GM19240 (cell line): ENCODE measurements at regions not wholly inside any gene's neighbourhood (a gene's known extent, or its start where the extent isn't known, plus 50 kb on each side); places are given as distances from the start of the nearest gene placed in this dataset.
"Not testable (repeated sequence)": the region's sequence is repeated elsewhere in the genome, so short reads cannot be mapped to it uniquely, and the experiment has no call there.

Experiments used
- DNase-seq: peaks from one replicate; pipeline ENCODE4 v3.0.0; 2011; ENCODE audit warnings: low spot score; ENCODE audit not compliant: insufficient read length

DNA sequence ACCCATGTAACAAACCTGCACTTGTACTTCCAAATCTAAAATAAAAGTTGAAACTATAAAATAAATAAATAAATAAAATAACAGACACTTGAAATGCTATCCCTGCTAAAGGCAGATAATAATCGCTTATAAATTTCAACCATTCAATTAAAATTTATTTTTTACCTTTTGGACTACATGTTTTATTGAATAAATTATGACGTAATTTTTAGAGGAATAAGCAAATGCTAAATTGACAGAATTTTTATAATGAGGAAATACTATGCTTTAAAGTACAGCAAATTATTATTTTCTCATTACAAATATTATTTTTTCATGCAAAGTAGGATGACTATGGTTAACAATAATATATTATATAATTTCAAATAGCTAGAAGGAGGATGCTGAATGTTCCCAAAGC lies 658.6 kb upstream of the LMO3 start:
- DNase-seq: no peak

DNA sequence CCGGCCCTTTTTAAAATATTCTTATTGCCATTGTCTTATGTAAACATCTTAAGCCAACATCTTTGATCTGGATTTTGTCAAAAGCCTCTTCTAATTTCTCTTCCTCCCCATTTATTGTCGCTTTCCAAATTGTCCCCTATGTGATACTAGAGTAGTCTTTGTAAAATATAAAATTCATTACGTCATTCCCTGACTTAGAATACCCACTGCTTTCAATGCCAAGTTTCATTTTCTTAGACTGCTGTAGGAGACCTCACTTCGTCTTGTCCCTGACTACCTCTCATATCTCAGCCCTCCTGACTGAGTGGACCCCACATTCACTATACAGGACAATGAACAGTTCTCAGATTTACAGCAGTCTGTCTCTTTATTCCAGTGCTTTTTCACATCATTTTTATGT lies 633.9 kb upstream of the LMO3 start:
- no peak for DNase-seq

GRCh38 chr12:17235996-17236395 lies 630.0 kb upstream of the LMO3 start:
- DNase-seq: no peak

DNA sequence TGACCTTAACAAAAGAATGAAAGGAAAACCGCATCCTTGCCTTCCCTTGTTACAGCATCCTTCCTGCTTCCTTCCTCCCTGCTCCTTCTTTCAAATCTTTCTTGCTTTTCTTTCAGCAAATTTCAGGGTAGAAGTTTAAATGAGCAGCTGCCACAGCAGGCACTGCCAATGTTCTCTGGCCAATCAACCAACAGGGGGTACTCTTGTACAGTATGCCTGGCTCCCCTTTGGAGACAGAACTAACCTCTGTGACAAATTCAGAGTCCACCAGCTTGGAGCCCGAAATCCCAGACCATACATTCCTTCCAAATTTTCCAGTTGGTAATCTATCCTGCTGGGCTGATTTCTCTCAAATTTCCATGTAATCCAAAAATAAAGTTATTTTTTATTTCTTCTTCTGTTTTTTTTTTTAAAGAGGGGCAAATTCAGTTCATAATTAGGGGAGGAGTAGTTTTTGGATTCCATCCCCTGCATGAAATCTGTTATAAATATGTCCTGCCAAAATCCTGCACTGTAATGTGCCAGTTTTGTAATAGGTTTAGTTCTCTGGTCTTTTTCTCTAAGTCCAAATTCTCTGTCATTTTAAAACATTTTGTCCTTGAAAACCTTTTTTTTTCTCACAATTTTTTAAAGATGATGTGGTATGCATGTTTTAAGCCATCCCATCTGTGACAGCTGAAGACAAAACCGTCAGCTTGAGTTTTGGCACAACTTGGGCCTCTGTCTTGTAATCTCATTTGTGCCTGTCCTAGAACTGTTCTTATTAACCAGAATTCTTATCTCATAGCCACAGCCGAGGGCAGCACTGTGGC lies 610.0 kb upstream of the LMO3 start:
- DNase-seq: no peak

- DNase-seq: no peak
Measured at GRCh38 chr12:17214929-17215328, 609.0 kb upstream of the LMO3 start.

- no peak for DNase-seq
Measured at GRCh38 chr12:17206553-17206952, 600.6 kb upstream of the LMO3 start.

DNA sequence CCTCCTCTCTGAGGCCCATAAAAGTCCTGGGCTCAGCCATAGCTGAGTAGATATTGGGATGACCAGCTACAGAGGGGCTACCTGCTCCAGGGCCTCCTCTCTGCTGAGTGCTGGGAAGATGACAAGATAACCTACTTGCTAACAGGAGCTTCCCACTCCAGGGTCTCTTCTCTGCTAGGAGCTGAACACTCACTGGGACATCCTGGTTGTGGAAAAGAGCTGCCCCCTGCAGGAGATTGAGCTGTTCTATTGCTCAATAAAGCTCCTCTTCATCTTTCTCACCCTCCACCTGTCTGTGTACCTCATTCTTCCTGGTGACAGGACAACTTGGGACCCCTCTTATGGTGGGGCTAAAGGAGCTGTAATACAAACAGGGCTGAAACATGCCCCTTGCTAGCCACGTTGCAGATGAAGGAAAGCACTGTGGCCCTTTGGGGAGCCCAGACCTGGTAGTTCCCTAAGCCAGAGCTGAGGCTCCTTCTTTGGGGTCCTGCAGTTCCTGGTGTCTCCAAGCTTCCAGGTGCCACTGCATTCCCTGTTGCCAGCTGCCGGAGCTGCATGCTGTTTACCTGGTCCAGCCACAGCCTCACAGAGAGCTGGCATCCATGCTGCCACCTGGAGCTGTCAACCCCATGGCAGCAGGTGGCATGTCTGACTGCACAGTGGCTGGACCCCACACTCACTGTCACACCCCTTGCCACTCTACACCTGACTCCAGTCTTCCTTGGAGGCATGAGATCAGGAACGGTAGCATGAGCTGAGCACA lies 598.5 kb upstream of the LMO3 start:
- no peak for DNase-seq

DNA sequence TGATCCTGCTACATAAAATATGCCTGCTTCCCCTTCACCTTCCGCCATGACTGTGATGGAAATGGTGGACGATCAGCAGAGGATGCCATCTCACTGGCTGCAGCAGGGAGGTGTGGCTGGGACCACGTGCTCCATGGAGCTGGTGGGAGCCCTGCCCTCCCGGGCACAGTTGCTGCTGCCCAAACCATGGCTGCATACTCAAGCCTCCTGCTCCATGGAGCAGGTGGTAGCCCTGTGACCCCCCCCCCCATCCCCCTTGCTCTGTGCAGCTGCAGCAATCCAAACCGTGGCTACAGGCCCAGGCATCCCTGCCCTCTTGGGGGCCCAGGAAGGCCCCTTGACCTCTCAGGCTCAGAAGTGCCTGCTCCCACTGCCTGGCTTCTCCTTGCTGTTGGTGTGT lies 597.5 kb upstream of the LMO3 start:
- no peak for DNase-seq

- DNase-seq: no peak
Measured at GRCh38 chr12:17197971-17198370, 592.0 kb upstream of the LMO3 start.

DNA sequence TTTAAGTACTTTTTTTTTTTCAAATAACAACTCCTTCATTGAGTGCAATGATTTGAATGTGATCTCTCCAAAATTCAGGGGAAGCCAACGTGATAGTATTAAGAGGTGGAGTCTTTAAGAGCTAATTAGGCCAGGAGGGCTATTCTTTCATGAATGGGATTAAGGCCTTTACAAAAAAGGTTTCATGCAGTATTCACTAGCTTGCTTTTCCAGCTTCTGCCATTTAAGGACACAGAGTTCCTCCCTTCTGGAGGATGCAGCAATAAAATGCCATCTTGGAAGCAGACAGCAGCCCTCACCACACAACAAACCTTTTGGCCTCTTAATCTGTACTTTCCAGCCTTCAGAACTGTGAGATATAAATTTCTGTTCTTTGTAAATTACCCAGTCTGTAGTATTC lies 586.8 kb upstream of the LMO3 start:
- DNase-seq: no peak

DNA sequence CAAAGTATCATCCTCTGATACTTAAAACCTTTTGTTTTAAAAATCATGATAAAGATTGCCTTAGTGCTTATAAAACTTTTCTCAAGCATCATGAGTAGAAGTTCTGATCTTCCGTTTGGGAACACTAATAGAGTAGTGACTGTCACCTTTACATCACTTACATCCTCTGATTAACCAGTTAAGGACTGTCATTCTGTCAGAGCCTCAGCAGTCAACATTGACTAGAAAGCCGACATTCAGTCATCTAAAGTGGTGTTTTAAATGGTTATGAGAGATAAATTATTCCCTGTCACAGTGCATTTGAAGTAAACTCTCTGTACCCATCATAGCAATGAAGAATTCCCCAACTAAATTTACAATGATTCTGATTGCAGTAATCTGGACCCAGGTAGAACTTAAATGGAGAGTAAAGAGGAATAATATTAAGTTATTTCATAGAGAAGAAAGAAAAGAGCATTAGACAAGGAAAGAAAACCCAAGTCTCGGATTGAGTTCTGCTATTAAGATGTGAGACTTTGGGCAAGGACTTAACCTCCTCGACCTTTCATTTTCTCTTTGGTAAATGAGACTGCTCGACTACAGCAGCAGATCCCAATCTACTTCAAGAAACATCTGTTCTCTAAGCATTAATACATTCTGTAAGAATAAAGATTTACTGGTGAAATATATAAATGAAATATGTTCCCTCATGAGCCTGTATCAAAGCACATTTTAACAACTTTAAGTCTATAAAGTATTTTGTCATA lies 563.9 kb upstream of the LMO3 start:
- DNase-seq: no peak

GRCh38 chr12:17159506-17160300 lies 553.7 kb upstream of the LMO3 start:
- DNase-seq: no peak

GRCh38 chr12:17158201-17158600 lies 552.2 kb upstream of the LMO3 start:
- DNase-seq: no peak

DNA sequence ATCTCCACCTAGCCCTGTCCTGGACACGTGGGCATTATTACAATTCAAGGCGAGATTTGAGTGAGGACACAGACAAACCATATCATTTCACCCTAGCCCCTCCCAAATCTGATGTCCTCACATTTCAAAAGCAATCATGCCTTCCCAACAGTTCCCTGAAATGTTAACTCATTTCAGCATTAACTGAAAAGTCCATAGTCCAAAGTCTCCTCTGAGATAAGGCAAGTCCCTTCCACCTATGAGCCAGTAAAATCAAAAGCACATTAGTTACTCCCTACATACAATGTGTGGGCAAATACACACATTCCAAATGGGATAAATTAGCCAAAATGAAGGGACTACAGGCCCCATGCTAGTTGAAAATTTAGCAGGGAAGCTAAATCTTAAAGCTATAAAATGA lies 546.0 kb upstream of the LMO3 start:
- DNase-seq: no peak

GRCh38 chr12:17148706-17149105 lies 542.7 kb upstream of the LMO3 start:
- DNase-seq: no peak

DNA sequence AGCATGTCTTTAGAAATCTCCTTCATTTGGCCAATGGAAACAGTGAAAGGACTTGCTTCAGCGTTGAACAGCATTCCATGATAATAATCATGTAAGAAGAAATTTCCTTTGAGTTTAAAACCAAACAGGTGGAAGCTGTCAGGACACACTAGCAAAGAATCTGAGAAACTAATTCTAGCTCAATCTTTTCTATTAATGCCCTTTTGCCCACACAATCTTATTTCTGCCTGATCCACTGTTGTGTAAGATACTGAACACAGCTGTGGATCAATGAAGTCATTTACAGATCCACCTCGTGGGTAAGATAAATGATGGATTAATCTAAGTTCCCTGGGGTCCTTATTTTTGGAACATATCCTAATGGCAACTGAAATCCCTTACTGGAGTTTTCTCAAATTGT lies 536.9 kb upstream of the LMO3 start:
- DNase-seq: no peak

GRCh38 chr12:17139931-17140330 lies 534.0 kb upstream of the LMO3 start:
- no peak for DNase-seq

- DNase-seq: no peak
Measured at GRCh38 chr12:17137396-17137795, 531.4 kb upstream of the LMO3 start.

DNA sequence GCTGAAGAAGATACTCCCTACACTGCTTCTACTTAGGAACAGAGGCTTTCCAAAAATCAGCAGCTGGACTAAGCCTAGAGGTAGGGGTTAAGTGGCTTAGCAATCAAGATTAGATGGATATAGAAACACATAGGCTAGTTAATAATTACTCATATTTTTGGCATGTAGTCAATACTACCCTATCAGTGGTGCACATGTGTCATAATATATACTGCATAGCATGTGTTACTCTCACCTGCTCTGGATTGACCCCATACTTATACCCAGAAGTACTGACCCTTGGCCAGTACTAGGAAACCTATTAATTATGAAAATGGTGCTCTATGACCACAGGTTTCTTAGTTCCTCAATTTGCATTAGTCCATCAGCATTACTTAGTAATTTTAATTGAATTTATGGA lies 528.4 kb upstream of the LMO3 start:
- DNase-seq: no peak

- no peak for DNase-seq
Measured at GRCh38 chr12:17132336-17132735, 526.4 kb upstream of the LMO3 start.

DNA sequence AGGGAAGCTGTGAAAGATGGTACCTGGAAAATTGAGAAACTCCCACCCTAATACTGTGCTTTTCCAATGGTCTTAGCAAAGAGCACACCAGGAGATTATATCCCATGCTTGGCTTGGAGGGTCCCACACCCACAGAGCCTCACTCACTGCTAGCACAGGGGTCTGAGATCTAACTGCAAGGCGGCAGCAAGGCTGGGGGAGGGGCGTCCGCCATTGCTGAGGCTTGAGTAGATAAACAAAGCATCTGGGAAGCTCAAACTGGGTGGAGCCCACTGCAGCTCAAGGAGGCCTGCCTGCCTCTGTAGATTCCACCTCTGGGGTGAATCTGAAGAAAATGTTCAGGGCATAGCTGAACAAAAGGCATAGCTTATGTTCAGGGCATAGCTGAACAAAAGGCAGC lies 510.6 kb upstream of the LMO3 start:
- DNase-seq: not testable (repeated sequence)
